SK-N-SH treated with all-trans-retinoic acid at 6 μM for 48 hours (cell line): ENCODE measurements at regions not wholly inside any gene's neighbourhood (a gene's known extent, or its start where the extent isn't known, plus 50 kb on each side); places are given as distances from the start of the nearest gene placed in this dataset.

Experiments
- ATAC-seq: fragments of 200-7000 bp; cut with Tn5 transposase; 3 replicates; pipeline ENCODE4 v1.9.1; 2020; ENCODE audit warnings: mild to moderate bottlenecking, moderate library complexity
- ARNTL ChIP-seq: fragments of 450-650 bp; formaldehyde crosslinking; IDR thresholded peaks from 2 replicates; pipeline ENCODE4 v1.5.0; 2020; ENCODE audit warnings: low read depth, mild to moderate bottlenecking, moderate library complexity, borderline replicate concordance
- BACH2 ChIP-seq: fragments of 250-450 bp; sonication (Bioruptor Pico); IDR thresholded peaks from 2 replicates; pipeline ENCODE4 v1.9.0; 2021; ENCODE audit warnings: mild to moderate bottlenecking, borderline replicate concordance
- CSDC2 ChIP-seq: fragments of 250-450 bp; sonication (Bioruptor Pico); IDR thresholded peaks from 2 replicates; pipeline ENCODE4 v1.5.0; 2020; ENCODE audit warnings: mild to moderate bottlenecking, moderate library complexity
- ESRRG ChIP-seq: fragments of 250-450 bp; sonication (Bioruptor Pico); IDR thresholded peaks from 2 replicates; pipeline ENCODE4 v1.6.1; 2021; ENCODE audit warnings: mild to moderate bottlenecking
- GLIS3 ChIP-seq: fragments of 250-450 bp; sonication (Bioruptor Pico); IDR thresholded peaks from 2 replicates; pipeline ENCODE4 v1.5.0; 2020; ENCODE audit warnings: mild to moderate bottlenecking, moderate library complexity
- ISL1 ChIP-seq: fragments of 250-450 bp; sonication (Bioruptor Pico); IDR thresholded peaks from 2 replicates; pipeline ENCODE4 v2.1.2; 2022; ENCODE audit warnings: mild to moderate bottlenecking, moderate library complexity
- OSR1 ChIP-seq: fragments of 250-450 bp; sonication (Bioruptor Pico); IDR thresholded peaks from 2 replicates; pipeline ENCODE4 v1.8.0; 2022; ENCODE audit warnings: moderate library complexity, mild to moderate bottlenecking, inconsistent platforms
- POU6F1 ChIP-seq: fragments of 250-450 bp; sonication (Bioruptor Pico); IDR thresholded peaks from 2 replicates; pipeline ENCODE4 v1.8.0; 2021; ENCODE audit warnings: low read depth, mild to moderate bottlenecking, moderate library complexity, borderline replicate concordance
- PPARA ChIP-seq: fragments of 250-450 bp; sonication (Bioruptor Pico); IDR thresholded peaks from 2 replicates; pipeline ENCODE4 v1.5.0; 2020; ENCODE audit warnings: mild to moderate bottlenecking, borderline replicate concordance
- RARB ChIP-seq: fragments of 250-450 bp; sonication (Bioruptor Pico); IDR thresholded peaks from 2 replicates; pipeline ENCODE4 v1.8.0; 2021; ENCODE audit warnings: mild to moderate bottlenecking, moderate library complexity
- SNAI2 ChIP-seq: fragments of 250-450 bp; sonication (Bioruptor Pico); IDR thresholded peaks from 2 replicates; pipeline ENCODE4 v1.5.0; 2020; ENCODE audit warnings: mild to moderate bottlenecking, moderate library complexity
- TCF4 ChIP-seq: fragments of 250-450 bp; sonication (Bioruptor Pico); IDR thresholded peaks from 2 replicates; pipeline ENCODE4 v1.8.0; 2021; ENCODE audit warnings: mild to moderate bottlenecking, moderate library complexity, borderline replicate concordance
- TOX ChIP-seq: fragments of 250-450 bp; sonication (Bioruptor Pico); IDR thresholded peaks from 2 replicates; pipeline ENCODE4 v1.8.0; 2021; ENCODE audit warnings: mild to moderate bottlenecking, moderate library complexity, borderline replicate concordance
- TSHZ2 ChIP-seq: fragments of 250-450 bp; sonication (Bioruptor Pico); IDR thresholded peaks from 2 replicates; pipeline ENCODE4 v1.5.0; 2020; ENCODE audit warnings: mild to moderate bottlenecking, moderate library complexity
- ZC3H10 ChIP-seq: fragments of 250-450 bp; sonication (Bioruptor Pico); IDR thresholded peaks from 2 replicates; pipeline ENCODE4 v1.5.1; 2021; ENCODE audit warnings: mild to moderate bottlenecking, moderate library complexity
- ZFP3 ChIP-seq: fragments of 250-450 bp; sonication (Bioruptor Pico); IDR thresholded peaks from 2 replicates; pipeline ENCODE4 v1.5.0; 2020; ENCODE audit warnings: mild to moderate bottlenecking, moderate library complexity
- ZNF565 ChIP-seq: fragments of 450-650 bp; formaldehyde crosslinking; conservative IDR thresholded peaks from 2 replicates; pipeline ENCODE4 v1.5.0; 2020; ENCODE audit warnings: low read depth, mild to moderate bottlenecking, moderate library complexity
- ZNF70 ChIP-seq: fragments of 450-650 bp; formaldehyde crosslinking; IDR thresholded peaks from 2 replicates; pipeline ENCODE4 v1.5.0; 2020; ENCODE audit warnings: mild to moderate bottlenecking, moderate library complexity
- ZNF8 ChIP-seq: fragments of 450-650 bp; formaldehyde crosslinking; IDR thresholded peaks from 2 replicates; pipeline ENCODE4 v1.5.0; 2020; ENCODE audit warnings: mild to moderate bottlenecking, moderate library complexity
- TF ChIP-seq, protein P1 (sequence below): fragments of 250-450 bp; sonication (Bioruptor Pico); IDR thresholded peaks from 2 replicates; pipeline ENCODE4 v1.8.0; 2020; ENCODE audit warnings: mild to moderate bottlenecking, moderate library complexity, borderline replicate concordance
- TF ChIP-seq, protein P2 (sequence below): fragments of 250-450 bp; sonication (Bioruptor Pico); IDR thresholded peaks from 2 replicates; pipeline ENCODE4 v1.5.1; 2020; ENCODE audit warnings: low read depth, mild to moderate bottlenecking, moderate library complexity

GRCh38 chr5:52392321-52392720 lies 395.4 kb upstream of the ITGA1 start:
- ATAC-seq: no peak
- TF ChIP-seq ZC3H10 (CRISPR knock-in tag) (no peak), GLIS3 (CRISPR knock-in tag) (no peak), ISL1 (CRISPR knock-in tag) (no peak), ZNF8 (CRISPR knock-in tag) (no peak), TSHZ2 (CRISPR knock-in tag) (no peak), TOX (no peak), SNAI2 (CRISPR knock-in tag) (no peak), PPARA (no peak), ESRRG (CRISPR knock-in tag) (no peak), ZNF565 (no peak), ZNF70 (CRISPR knock-in tag) (no peak), RARB (CRISPR knock-in tag) (no peak), ARNTL (no peak)
- TF ChIP-seq, protein P1, sequence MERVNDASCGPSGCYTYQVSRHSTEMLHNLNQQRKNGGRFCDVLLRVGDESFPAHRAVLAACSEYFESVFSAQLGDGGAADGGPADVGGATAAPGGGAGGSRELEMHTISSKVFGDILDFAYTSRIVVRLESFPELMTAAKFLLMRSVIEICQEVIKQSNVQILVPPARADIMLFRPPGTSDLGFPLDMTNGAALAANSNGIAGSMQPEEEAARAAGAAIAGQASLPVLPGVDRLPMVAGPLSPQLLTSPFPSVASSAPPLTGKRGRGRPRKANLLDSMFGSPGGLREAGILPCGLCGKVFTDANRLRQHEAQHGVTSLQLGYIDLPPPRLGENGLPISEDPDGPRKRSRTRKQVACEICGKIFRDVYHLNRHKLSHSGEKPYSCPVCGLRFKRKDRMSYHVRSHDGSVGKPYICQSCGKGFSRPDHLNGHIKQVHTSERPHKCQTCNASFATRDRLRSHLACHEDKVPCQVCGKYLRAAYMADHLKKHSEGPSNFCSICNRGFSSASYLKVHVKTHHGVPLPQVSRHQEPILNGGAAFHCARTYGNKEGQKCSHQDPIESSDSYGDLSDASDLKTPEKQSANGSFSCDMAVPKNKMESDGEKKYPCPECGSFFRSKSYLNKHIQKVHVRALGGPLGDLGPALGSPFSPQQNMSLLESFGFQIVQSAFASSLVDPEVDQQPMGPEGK (CRISPR knock-in tag): no peak
- TF ChIP-seq, all 23 proteins: peak for 0

DNA sequence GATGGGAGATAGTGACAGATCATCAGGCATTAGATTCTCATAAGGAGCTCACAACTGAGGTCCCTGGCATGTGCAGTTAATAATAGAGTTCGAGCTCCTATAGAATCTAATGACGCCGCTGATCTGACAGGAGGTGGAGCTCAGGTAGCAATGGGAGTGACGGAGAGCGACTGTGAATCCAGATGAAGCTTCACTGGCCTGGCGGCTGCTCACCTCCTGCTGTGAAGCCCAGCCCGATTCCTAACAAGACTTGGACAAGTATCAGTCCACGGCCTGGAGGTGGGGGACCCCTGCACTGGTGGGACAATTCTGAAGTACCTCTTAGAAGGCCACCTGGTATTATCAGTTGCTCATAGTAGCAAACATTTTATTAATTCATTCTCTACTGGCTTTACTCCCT lies 377.9 kb upstream of the ITGA1 start:
- ATAC-seq: no peak
- TF ChIP-seq OSR1 (CRISPR knock-in tag) (no peak), ZFP3 (CRISPR knock-in tag) (no peak), ZNF70 (CRISPR knock-in tag) (no peak), POU6F1 (CRISPR knock-in tag) (no peak), TOX (no peak), SNAI2 (CRISPR knock-in tag) (no peak), TCF4 (no peak), TSHZ2 (CRISPR knock-in tag) (no peak), BACH2 (CRISPR knock-in tag) (no peak), ZNF565 (no peak), ZC3H10 (CRISPR knock-in tag) (no peak), CSDC2 (CRISPR knock-in tag) (no peak), ARNTL (no peak), ESRRG (CRISPR knock-in tag) (no peak), ZNF8 (CRISPR knock-in tag) (no peak)
- TF ChIP-seq, protein P1 (CRISPR knock-in tag): no peak
- TF ChIP-seq, protein P2, sequence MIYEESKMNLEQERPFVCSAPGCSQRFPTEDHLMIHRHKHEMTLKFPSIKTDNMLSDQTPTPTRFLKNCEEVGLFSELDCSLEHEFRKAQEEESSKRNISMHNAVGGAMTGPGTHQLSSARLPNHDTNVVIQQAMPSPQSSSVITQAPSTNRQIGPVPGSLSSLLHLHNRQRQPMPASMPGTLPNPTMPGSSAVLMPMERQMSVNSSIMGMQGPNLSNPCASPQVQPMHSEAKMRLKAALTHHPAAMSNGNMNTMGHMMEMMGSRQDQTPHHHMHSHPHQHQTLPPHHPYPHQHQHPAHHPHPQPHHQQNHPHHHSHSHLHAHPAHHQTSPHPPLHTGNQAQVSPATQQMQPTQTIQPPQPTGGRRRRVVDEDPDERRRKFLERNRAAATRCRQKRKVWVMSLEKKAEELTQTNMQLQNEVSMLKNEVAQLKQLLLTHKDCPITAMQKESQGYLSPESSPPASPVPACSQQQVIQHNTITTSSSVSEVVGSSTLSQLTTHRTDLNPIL (CRISPR knock-in tag): no peak
